ENCODE measurements at regions not wholly inside any gene's neighbourhood (a gene's known extent, or its start where the extent isn't known, plus 50 kb on each side); places are given as distances from the start of the nearest gene placed in this dataset.

GRCh38 chr2:163205589-163206254 lies 367.2 kb upstream of the KCNH7 start:
- Mint-ChIP-seq H3K4me3 (no peak overlapping the region), H3K36me3 (no peaks in the 10 kb centered on the region), H3K27me3 (ENCODE audit: low read depth) (no peaks in the 10 kb centered on the region), H3K27ac (no peak overlapping the region), H3K4me1 (peaks cover 10% of the 10 kb centered on the region), H3K9me3 (no peaks in the 10 kb centered on the region)
- ChIA-PET CTCF (no interaction called here), POLR2A (no interaction called here)
- peak; percentile 85 for ATAC-seq
- DNase-seq (ENCODE audit: low spot score): no peak
- TF ChIP-seq HMGA2 (CRISPR knock-in tag; IDR thresholded peaks at IDR 0.05) (no peak), ZSCAN18 (CRISPR knock-in tag; IDR thresholded peaks at IDR 0.05) (no peak), JUN (CRISPR knock-in tag; IDR thresholded peaks at IDR 0.05) (no peak), AFF4 (CRISPR knock-in tag; IDR thresholded peaks at IDR 0.05; ENCODE audit: borderline replicate concordance) (no peak)

- ChIA-PET POLR2A (no interaction called here), CTCF (no interaction called here)
- no peak overlapping the region for H3K27ac Mint-ChIP-seq
- no peaks in the 10 kb centered on the region for H3K36me3 Mint-ChIP-seq
- no peaks in the 10 kb centered on the region; the same call in 1 of the 2 replicates for H3K9me3 Mint-ChIP-seq
- H3K27me3 Mint-ChIP-seq (ENCODE audit: low read depth): no peaks in the 10 kb centered on the region
- H3K4me1 Mint-ChIP-seq: peaks cover 12% of the 10 kb centered on the region
- no peak for ATAC-seq
- H3K4me3 Mint-ChIP-seq: no peak overlapping the region
- no peak for DNase-seq (ENCODE audit: low spot score)
- no peak for TF ChIP-seq ZNF281 (CRISPR knock-in tag; IDR thresholded peaks at IDR 0.05)
- TF ChIP-seq KAT7 (CRISPR knock-in tag; IDR thresholded peaks at IDR 0.05; ENCODE audit: borderline replicate concordance): no peak
- no peak for TF ChIP-seq CREB1 (CRISPR knock-in tag; IDR thresholded peaks at IDR 0.05)
- TF ChIP-seq FOXP1 (CRISPR knock-in tag; IDR thresholded peaks at IDR 0.05; ENCODE audit: borderline replicate concordance): no peak
- no peak for TF ChIP-seq ZNF416 (CRISPR knock-in tag; IDR thresholded peaks at IDR 0.05)
- TF ChIP-seq ZBTB43 (CRISPR knock-in tag; IDR thresholded peaks at IDR 0.05): no peak
- TF ChIP-seq TCF7 (CRISPR knock-in tag; IDR thresholded peaks at IDR 0.05; ENCODE audit: low read depth): no peak
- TF ChIP-seq E2F4 (CRISPR knock-in tag; IDR thresholded peaks at IDR 0.05; ENCODE audit: borderline replicate concordance, low read depth): no peak
- TF ChIP-seq ZBTB21 (CRISPR knock-in tag; IDR thresholded peaks at IDR 0.05; ENCODE audit: borderline replicate concordance): no peak
- TF ChIP-seq ZNF425 (CRISPR knock-in tag; conservative IDR thresholded peaks at IDR 0.05): no peak
- TF ChIP-seq ZNF671 (CRISPR knock-in tag; IDR thresholded peaks at IDR 0.05): no peak
- no peak for TF ChIP-seq CREM (CRISPR knock-in tag; IDR thresholded peaks at IDR 0.05)
- no peak for TF ChIP-seq MAX (CRISPR knock-in tag; IDR thresholded peaks at IDR 0.05)
- TF ChIP-seq MLX (CRISPR knock-in tag; IDR thresholded peaks at IDR 0.05): no peak
- no peak for TF ChIP-seq EMX1 (CRISPR knock-in tag; IDR thresholded peaks at IDR 0.05)
- no peak for TF ChIP-seq OVOL2 (CRISPR knock-in tag; IDR thresholded peaks at IDR 0.05; ENCODE audit: borderline replicate concordance)
- no peak for TF ChIP-seq NFE2L1 (CRISPR knock-in tag; IDR thresholded peaks at IDR 0.05)
- no peak for TF ChIP-seq SMAD4 (CRISPR knock-in tag; IDR thresholded peaks at IDR 0.05)
These were observed 362.2 kb upstream of the KCNH7 start for GRCh38 chr2:163200741-163201140.

All from WTC11 (cell line).